Right atrium auricular region (tissue), 2 donors: ENCODE measurements at regions not wholly inside any gene's neighbourhood (a gene's known extent, or its start where the extent isn't known, plus 50 kb on each side); places are given as distances from the start of the nearest gene placed in this dataset.

Source experiments
- DNase-seq: peaks from one replicate; pipeline ENCODE4 v3.0.0-alpha.2; 2019; ENCODE audit warnings: low spot score
- H3K27ac ChIP-seq, 2 donors: fragments of 200-600 bp; sonication (generic); 1 replicate in 1 of 2; 2 replicates in 1 of 2; pipeline ENCODE4 v1.5.1; 2016 to 2019
- H3K27me3 ChIP-seq, 2 donors: fragments of 200-600 bp; sonication (generic); one replicate each; pipeline versions ENCODE4 v1.5.1 to v1.6.0; 2017 to 2019
- H3K36me3 ChIP-seq: fragments of 200-600 bp; sonication (generic); one replicate; pipeline ENCODE4 v1.5.1; 2016
- H3K4me1 ChIP-seq, 2 donors: fragments of 200-600 bp; sonication (generic); one replicate each; pipeline versions ENCODE4 v1.5.1 to v1.6.0; 2017 to 2019
- H3K4me3 ChIP-seq, 2 donors: fragments of 200-600 bp; sonication (generic); 1 replicate in 1 of 2; 2 replicates in 1 of 2; pipeline ENCODE4 v1.5.1; 2017 to 2019; ENCODE audit warnings: mild to moderate bottlenecking in 1 of 2, moderate library complexity in 1 of 2
- H3K9me3 ChIP-seq, 2 donors: fragments of 200-600 bp; sonication (generic); one replicate each; pipeline ENCODE4 v1.5.1; 2019
- CTCF ChIP-seq, 2 donors: fragments of 200-600 bp; sonication (generic); IDR thresholded peaks; one replicate each; pipeline ENCODE4 v1.5.1; 2019; ENCODE audit warnings: antibody characterized with exemption in 2 of 2

GRCh38 chr16:49931916-49932315 is 76.0 kb upstream of the ZNF423 start:
- Histone ChIP-seq H3K27ac (no peak overlapping the region), H3K4me3 (no peak overlapping the region), H3K4me1 (no peaks in the 10 kb centered on the region), H3K36me3 (no peaks in the 10 kb centered on the region), H3K27me3 (no peaks in the 10 kb centered on the region), H3K9me3 (no peaks in the 10 kb centered on the region)
- TF ChIP-seq CTCF (IDR thresholded peaks at IDR 0.05): no peak
- no peak for DNase-seq

- H3K4me1 ChIP-seq: no peaks in the 10 kb centered on the region
- DNase-seq: no peak
- TF ChIP-seq CTCF (IDR thresholded peaks at IDR 0.05): no peak
- H3K27ac ChIP-seq: no peak overlapping the region
- H3K27me3 ChIP-seq: no peaks in the 10 kb centered on the region
- no peaks in the 10 kb centered on the region for H3K36me3 ChIP-seq
- H3K4me3 ChIP-seq: no peak overlapping the region
- H3K9me3 ChIP-seq: no peaks in the 10 kb centered on the region
These were observed 76.5 kb upstream of the ZNF423 start for GRCh38 chr16:49932434-49932833.

- no peak overlapping the region for H3K27ac ChIP-seq
- H3K27me3 ChIP-seq: no peaks in the 10 kb centered on the region
- no peaks in the 10 kb centered on the region for H3K9me3 ChIP-seq
- no peaks in the 10 kb centered on the region for H3K36me3 ChIP-seq
- DNase-seq: no peak
- H3K4me1 ChIP-seq: no peaks in the 10 kb centered on the region
- no peak for TF ChIP-seq CTCF (IDR thresholded peaks at IDR 0.05)
- no peak overlapping the region for H3K4me3 ChIP-seq
These were observed 77.0 kb upstream of the ZNF423 start for GRCh38 chr16:49932946-49933345.

GRCh38 chr16:49936791-49937190 is 80.9 kb upstream of the ZNF423 start:
- Histone ChIP-seq H3K9me3 (no peaks in the 10 kb centered on the region), H3K4me1 (no peaks in the 10 kb centered on the region), H3K4me3 (no peak overlapping the region), H3K27ac (no peak overlapping the region), H3K36me3 (no peaks in the 10 kb centered on the region), H3K27me3 (no peaks in the 10 kb centered on the region)
- DNase-seq: no peak
- TF ChIP-seq CTCF (IDR thresholded peaks at IDR 0.05): no peak

GRCh38 chr16:49937886-49938285 is 82.0 kb upstream of the ZNF423 start:
- no peak for TF ChIP-seq CTCF (IDR thresholded peaks at IDR 0.05)
- Histone ChIP-seq H3K4me1 (no peaks in the 10 kb centered on the region), H3K27ac (no peak overlapping the region), H3K27me3 (no peaks in the 10 kb centered on the region), H3K36me3 (no peaks in the 10 kb centered on the region), H3K9me3 (no peaks in the 10 kb centered on the region), H3K4me3 (no peak overlapping the region)
- DNase-seq: no peak

- TF ChIP-seq CTCF (IDR thresholded peaks at IDR 0.05): no peak
- no peak for DNase-seq
- Histone ChIP-seq H3K27ac (no peak overlapping the region), H3K4me1 (no peaks in the 10 kb centered on the region), H3K4me3 (no peak overlapping the region), H3K36me3 (no peaks in the 10 kb centered on the region), H3K27me3 (no peaks in the 10 kb centered on the region), H3K9me3 (no peaks in the 10 kb centered on the region)
These were observed 83.6 kb upstream of the ZNF423 start for GRCh38 chr16:49939495-49939894.
